ENCODE measurements at regions not wholly inside any gene's neighbourhood (a gene's known extent, or its start where the extent isn't known, plus 50 kb on each side); places are given as distances from the start of the nearest gene placed in this dataset.

GRCh38 chr6:150672800-150673199 lies 73.1 kb downstream of the PLEKHG1 start:
- Histone ChIP-seq H3K9me3 (replicated peaks; ENCODE audit: control insufficient read depth, insufficient read depth, low read depth, low read length) (no peaks in the 10 kb centered on the region), H3K79me2 (ENCODE audit: control insufficient read depth, insufficient read depth, low read length) (no peaks in the 10 kb centered on the region), H3K4me2 (ENCODE audit: insufficient read depth, low read length) (no peak overlapping the region), H3K4me1 (replicated peaks in 1 of 2; ENCODE audit: control insufficient read depth in 2 of 2, insufficient read depth in 2 of 2, low read length in 2 of 2) (no peaks in the 10 kb centered on the region), H3K9ac (ENCODE audit: insufficient read depth in 1 of 2, low read depth in 2 of 2, low read length in 2 of 2) (no peak overlapping the region), H3K4me3 (no peak overlapping the region), H3K9me1 (ENCODE audit: control insufficient read depth, insufficient read depth, low read length) (no peaks in the 10 kb centered on the region), H2AFZ (ENCODE audit: low read depth, low read length) (no peak overlapping the region), H4K20me1 (replicated peaks; ENCODE audit: control insufficient read depth, insufficient read depth, low read length) (no peaks in the 10 kb centered on the region), H3K27me3 (ENCODE audit: control insufficient read depth in 2 of 2, insufficient read depth in 2 of 2, low read length in 2 of 2) (peaks cover 0 to 2% of the 10 kb centered on the region in 2 experiments; a peak in 3 of 5 replicates), H3K27ac (ENCODE audit: extremely low read depth, low read depth, low read length) (no peak overlapping the region), H3K36me3 (ENCODE audit: control insufficient read depth, insufficient read depth, low read length) (no peaks in the 10 kb centered on the region)
- no peak for TF ChIP-seq SRSF3 (IDR thresholded peaks at IDR 0.05; ENCODE audit: insufficient read depth, low read length)
- CTCF ChIA-PET (ENCODE audit: low intra/inter-chr PET ratio) = no interaction called here
- no peak for ATAC-seq
- in situ Hi-C loops (cut with MboI) (no loop called here), intact Hi-C loops (cut with micrococcal nuclease) (no loop called here)
- WGBS (ENCODE audit: insufficient coverage, low coverage, missing lambda C conversion rate) = 0% methylated on average over 2 of the region's 2 CpGs
- no TSS peak for BruUV-seq (replicated peaks)
- DNase-seq (ENCODE audit: extremely low read depth in 1 of 4, low spot score in 3 of 4) = no peak
- POLR2A ChIA-PET = no interaction called here
- FAIRE-seq = no peak

GRCh38 chr6:150673720-150674346 lies 74.1 kb downstream of the PLEKHG1 start:
- ChIA-PET CTCF (ENCODE audit: low intra/inter-chr PET ratio) (no interaction called here), POLR2A (no interaction called here)
- no peaks in the 10 kb centered on the region for H3K36me3 ChIP-seq (ENCODE audit: control insufficient read depth, insufficient read depth, low read length)
- no peak overlapping the region for H3K9ac ChIP-seq (ENCODE audit: insufficient read depth in 1 of 2, low read depth in 2 of 2, low read length in 2 of 2)
- in situ Hi-C loops (cut with MboI) = no loop called here
- WGBS (ENCODE audit: insufficient coverage, low coverage, missing lambda C conversion rate) = 0% methylated on average over 9 of the region's 9 CpGs
- no TSS peak for BruUV-seq (replicated peaks)
- ATAC-seq (no peak), DNase-seq (ENCODE audit: extremely low read depth in 1 of 4, low spot score in 3 of 4) (no peak), FAIRE-seq (no peak)
- H2AFZ ChIP-seq (ENCODE audit: low read depth, low read length) = no peak overlapping the region
- H4K20me1 ChIP-seq (replicated peaks; ENCODE audit: control insufficient read depth, insufficient read depth, low read length) = no peaks in the 10 kb centered on the region
- intact Hi-C loops (cut with micrococcal nuclease) = no loop called here
- H3K9me3 ChIP-seq (replicated peaks; ENCODE audit: control insufficient read depth, insufficient read depth, low read depth, low read length) = no peaks in the 10 kb centered on the region
- H3K9me1 ChIP-seq (ENCODE audit: control insufficient read depth, insufficient read depth, low read length) = no peaks in the 10 kb centered on the region
- no peaks in the 10 kb centered on the region for H3K4me1 ChIP-seq (replicated peaks in 1 of 2; ENCODE audit: control insufficient read depth in 2 of 2, insufficient read depth in 2 of 2, low read length in 2 of 2)
- no peak overlapping the region for H3K4me3 ChIP-seq
- no peak overlapping the region for H3K27ac ChIP-seq (ENCODE audit: extremely low read depth, low read depth, low read length)
- peaks cover 0 to 2% of the 10 kb centered on the region in 2 experiments; a peak in 3 of 5 replicates for H3K27me3 ChIP-seq (ENCODE audit: control insufficient read depth in 2 of 2, insufficient read depth in 2 of 2, low read length in 2 of 2)
- no peak overlapping the region for H3K4me2 ChIP-seq (ENCODE audit: insufficient read depth, low read length)
- no peaks in the 10 kb centered on the region for H3K79me2 ChIP-seq (ENCODE audit: control insufficient read depth, insufficient read depth, low read length)
- TF ChIP-seq MCM2 (IDR thresholded peaks at IDR 0.05; ENCODE audit: low read depth) (no peak), ZNF239 (CRISPR knock-in tag; IDR thresholded peaks at IDR 0.05) (no peak), MXI1 (IDR thresholded peaks at IDR 0.05; ENCODE audit: low read depth, low read length) (no peak), ZHX1 (conservative IDR thresholded peaks at IDR 0.05; ENCODE audit: low read length) (no peak), RREB1 (CRISPR knock-in tag; IDR thresholded peaks at IDR 0.05) (no peak), SAFB2 (IDR thresholded peaks at IDR 0.05; ENCODE audit: borderline replicate concordance, low read depth, low read length, severe bottlenecking) (no peak)
